Body of pancreas (tissue), 4 donors: ENCODE measurements at regions not wholly inside any gene's neighbourhood (a gene's known extent, or its start where the extent isn't known, plus 50 kb on each side); places are given as distances from the start of the nearest gene placed in this dataset.

Source experiments
- ATAC-seq: fragments of 150-250 bp; one replicate; pipeline ENCODE4 v1.9.1; 2016
- DNase-seq, 4 donors: peaks; one replicate each; pipeline ENCODE4 v3.0.0-alpha.2; 2019
- H3K27ac ChIP-seq, 4 donors: fragments of 200-600 bp; sonication (generic); 1 replicate in 3 of 4; 2 replicates in 1 of 4; pipeline versions ENCODE4 v1.5.1 to v1.6.1; 2016 to 2019; ENCODE audit warnings: mild to moderate bottlenecking in 1 of 4, mixed read lengths in 1 of 4, moderate library complexity in 1 of 4
- H3K27me3 ChIP-seq, 2 donors: fragments of 200-600 bp; sonication (generic); one replicate each; pipeline ENCODE4 v1.6.0; 2016; ENCODE audit warnings: mild to moderate bottlenecking in 1 of 2
- H3K36me3 ChIP-seq, 2 donors: fragments of 200-600 bp; sonication (generic); replicated peaks in 1 of 2; 2 replicates each; pipeline ENCODE4 v1.5.1; 2016; ENCODE audit warnings: low read depth in 2 of 2; ENCODE audit not compliant: insufficient read depth in 1 of 2
- H3K4me1 ChIP-seq: fragments of 200-600 bp; sonication (generic); one replicate; pipeline ENCODE4 v1.6.0; 2016
- H3K4me3 ChIP-seq, 2 donors: fragments of 200-600 bp; sonication (generic); 1 replicate in 1 of 2; 2 replicates in 1 of 2; pipeline ENCODE4 v1.5.1; 2016 to 2019
- H3K9me3 ChIP-seq, 3 donors: fragments of 200-600 bp; sonication (generic); 1 replicate in 2 of 3; 2 replicates in 1 of 3; pipeline ENCODE4 v1.5.1; 2016
- CTCF ChIP-seq, 7 experiments: fragments of 450-650 bp in 4 of 7; fragments of 200-600 bp in 3 of 7; sonication (generic) in 3 of 7; IDR thresholded peaks; one replicate each; pipeline ENCODE4 v1.5.1; 2016 to 2019; ENCODE audit warnings: antibody characterized with exemption in 7 of 7
- POLR2A ChIP-seq, 3 donors: fragments of 450-650 bp; IDR thresholded peaks; one replicate each; pipeline ENCODE4 v1.6.1; 2016; ENCODE audit warnings: antibody characterized with exemption in 3 of 3, mild to moderate bottlenecking in 2 of 3
- WGBS, 2 donors: methylation state at CpG; one replicate each; pipeline ENCODE4 v1.1.5; 2017; 5-methylcytosine and 5-hydroxymethylcytosine counted together
- intact Hi-C: fragments of 100-400 bp; cut with DNase I; formaldehyde crosslinking; loops from one replicate; pipeline ENCODE4 v1.15.1; 2023

DNA sequence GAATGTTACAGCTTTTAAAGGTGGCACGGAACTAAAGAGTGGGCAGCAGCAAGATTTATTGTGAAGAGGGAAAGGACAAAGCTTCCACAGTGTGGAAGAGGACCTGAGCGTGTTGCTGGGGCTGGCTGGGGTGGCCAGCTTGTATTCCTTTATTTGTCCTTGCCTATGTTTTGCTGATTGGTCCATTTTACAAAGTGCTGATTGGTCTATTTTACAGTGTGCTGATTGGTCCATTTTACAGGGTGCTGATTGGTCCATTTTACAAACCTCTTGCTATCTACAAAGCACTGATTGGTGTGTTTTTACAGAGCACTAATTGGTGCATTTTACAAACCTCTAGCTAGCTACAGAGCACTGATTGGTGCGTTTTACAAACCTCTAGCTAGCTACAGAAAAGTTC lies 109.7 kb upstream of the DDX18 start:
- ATAC-seq (no peak), DNase-seq (no peak)
- Histone ChIP-seq H3K36me3 (no peaks in the 10 kb centered on the region), H3K9me3 (no peaks in the 10 kb centered on the region), H3K27me3 (no peaks in the 10 kb centered on the region), H3K4me1 (no peaks in the 10 kb centered on the region), H3K4me3 (no peak overlapping the region), H3K27ac (no peak overlapping the region)
- intact Hi-C loops = no loop called here
- TF ChIP-seq POLR2A (IDR thresholded peaks at IDR 0.05) = no peak
- no peak for TF ChIP-seq CTCF (IDR thresholded peaks at IDR 0.05)
- WGBS, 2 donors = 69 to 71% methylated on average over 3 of the region's 3 CpGs

DNA sequence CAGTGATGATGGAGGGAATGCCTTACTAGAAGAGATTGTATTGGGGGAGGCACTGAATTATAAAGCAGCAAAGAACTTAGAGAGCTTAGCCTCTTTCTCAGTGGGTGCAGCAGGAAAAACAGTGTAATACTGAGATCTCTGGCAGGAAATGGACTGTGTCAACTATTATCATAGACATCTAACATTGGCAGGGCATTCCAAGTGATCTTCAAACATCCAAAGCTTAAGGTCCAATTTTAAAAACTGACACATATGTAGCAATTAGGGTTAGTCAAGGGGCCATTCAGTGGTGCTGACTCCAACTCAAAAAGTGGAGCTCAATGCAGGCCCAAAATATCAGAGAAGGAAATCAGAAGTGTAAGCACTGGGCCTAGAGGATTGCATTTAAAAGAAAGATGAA lies 106.6 kb upstream of the DDX18 start:
- Histone ChIP-seq H3K36me3 (no peaks in the 10 kb centered on the region), H3K4me3 (no peak overlapping the region), H3K27me3 (no peaks in the 10 kb centered on the region), H3K4me1 (no peaks in the 10 kb centered on the region), H3K9me3 (no peaks in the 10 kb centered on the region), H3K27ac (no peak overlapping the region)
- ATAC-seq = no peak
- no peak for DNase-seq
- intact Hi-C loops = no loop called here
- no peak for TF ChIP-seq POLR2A (IDR thresholded peaks at IDR 0.05)
- no peak for TF ChIP-seq CTCF (IDR thresholded peaks at IDR 0.05)

- intact Hi-C loops = no loop called here
- Histone ChIP-seq H3K4me3 (no peak overlapping the region), H3K27me3 (no peaks in the 10 kb centered on the region), H3K36me3 (no peaks in the 10 kb centered on the region), H3K9me3 (no peaks in the 10 kb centered on the region), H3K4me1 (no peaks in the 10 kb centered on the region), H3K27ac (no peak overlapping the region)
- 64 to 83% methylated on average over 2 of the region's 2 CpGs for WGBS, 2 donors
- TF ChIP-seq POLR2A (IDR thresholded peaks at IDR 0.05) = no peak
- no peak for TF ChIP-seq CTCF (IDR thresholded peaks at IDR 0.05)
- no peak for ATAC-seq
- DNase-seq = no peak
Observed at GRCh38 chr2:117712684-117713083, 101.8 kb upstream of the DDX18 start.

DNA sequence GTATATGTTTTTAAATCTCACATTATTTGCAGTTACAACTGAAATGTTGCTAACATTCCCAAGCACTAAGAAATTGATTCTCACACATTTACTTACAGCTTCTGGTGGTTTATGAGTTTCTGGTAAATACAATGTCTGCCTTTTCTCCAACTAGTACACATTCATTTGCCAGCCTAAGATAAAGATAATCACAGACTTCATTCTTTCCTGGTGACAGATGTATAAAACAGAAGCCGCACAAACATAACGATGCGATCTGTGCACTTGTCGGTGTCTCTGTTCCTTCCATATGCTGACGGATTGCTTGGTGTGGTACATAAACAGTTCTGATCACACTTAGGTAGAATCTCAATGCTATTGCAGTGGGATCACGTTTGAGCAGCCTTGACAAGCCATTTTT lies 100.4 kb upstream of the DDX18 start:
- Histone ChIP-seq H3K36me3 (no peaks in the 10 kb centered on the region), H3K4me3 (no peak overlapping the region), H3K4me1 (no peaks in the 10 kb centered on the region), H3K9me3 (no peaks in the 10 kb centered on the region), H3K27ac (no peak overlapping the region), H3K27me3 (no peaks in the 10 kb centered on the region)
- DNase-seq = no peak
- WGBS, 2 donors = 23 to 32% methylated on average over 6 of the region's 6 CpGs
- no peak for ATAC-seq
- TF ChIP-seq POLR2A (IDR thresholded peaks at IDR 0.05) (no peak), CTCF (IDR thresholded peaks at IDR 0.05) (no peak)
- intact Hi-C loops = no loop called here

GRCh38 chr2:117714745-117715417 lies 99.6 kb upstream of the DDX18 start:
- intact Hi-C loops = no loop called here
- WGBS, 2 donors = 82 to 86% methylated on average over 7 of the region's 7 CpGs
- H3K4me1 ChIP-seq = no peaks in the 10 kb centered on the region
- no peak overlapping the region for H3K27ac ChIP-seq
- ATAC-seq (no peak), DNase-seq (no peak)
- no peak for TF ChIP-seq POLR2A (IDR thresholded peaks at IDR 0.05)
- TF ChIP-seq CTCF (IDR thresholded peaks at IDR 0.05) = no peak
- H3K4me3 ChIP-seq = no peak overlapping the region
- H3K36me3 ChIP-seq = no peaks in the 10 kb centered on the region
- H3K27me3 ChIP-seq = no peaks in the 10 kb centered on the region
- H3K9me3 ChIP-seq = no peaks in the 10 kb centered on the region
